GM21786 (cell line): ENCODE measurements at regions not wholly inside any gene's neighbourhood (a gene's known extent, or its start where the extent isn't known, plus 50 kb on each side); places are given as distances from the start of the nearest gene placed in this dataset.

Experiments used
- ATAC-seq: cut with Tn5 transposase; IDR thresholded peaks from one replicate; pipeline ENCODE4 v1.9.1; 2021; ENCODE audit not compliant: unreplicated experiment

GRCh38 chr15:47273864-47274263, 443.4 kb upstream of the SEMA6D start:
- ATAC-seq = no peak

- no peak for ATAC-seq
Measured at GRCh38 chr15:47283246-47283645, 434.1 kb upstream of the SEMA6D start.

GRCh38 chr15:47288794-47289193, 428.5 kb upstream of the SEMA6D start:
- no peak for ATAC-seq

- no peak for ATAC-seq
Measured at GRCh38 chr15:47289656-47290055, 427.6 kb upstream of the SEMA6D start.

- no peak for ATAC-seq
Measured at GRCh38 chr15:47291767-47292166, 425.5 kb upstream of the SEMA6D start.

- no peak for ATAC-seq
Measured at GRCh38 chr15:47292638-47293190, 424.6 kb upstream of the SEMA6D start.

GRCh38 chr15:47293466-47294162, 423.7 kb upstream of the SEMA6D start:
- no peak for ATAC-seq

GRCh38 chr15:47294765-47295259, 422.5 kb upstream of the SEMA6D start:
- ATAC-seq = no peak

- no peak for ATAC-seq
Measured at GRCh38 chr15:47296881-47297280, 420.4 kb upstream of the SEMA6D start.

GRCh38 chr15:47299846-47300434, 417.4 kb upstream of the SEMA6D start:
- ATAC-seq = no peak

GRCh38 chr15:47300596-47300995, 416.7 kb upstream of the SEMA6D start:
- ATAC-seq = no peak

- no peak for ATAC-seq
Measured at GRCh38 chr15:47301481-47301880, 415.8 kb upstream of the SEMA6D start.

- ATAC-seq = no peak
Measured at GRCh38 chr15:47304656-47305055, 412.6 kb upstream of the SEMA6D start.

- ATAC-seq = no peak
Measured at GRCh38 chr15:47312161-47312560, 405.1 kb upstream of the SEMA6D start.

- ATAC-seq = no peak
Measured at GRCh38 chr15:47326410-47327333, 390.6 kb upstream of the SEMA6D start.

- ATAC-seq = no peak
Measured at GRCh38 chr15:47331829-47332393, 385.4 kb upstream of the SEMA6D start.

GRCh38 chr15:47332481-47332880, 384.8 kb upstream of the SEMA6D start:
- no peak for ATAC-seq

GRCh38 chr15:47333734-47334133, 383.6 kb upstream of the SEMA6D start:
- no peak for ATAC-seq

GRCh38 chr15:47334805-47335535, 382.3 kb upstream of the SEMA6D start:
- no peak for ATAC-seq

- ATAC-seq = no peak
Measured at GRCh38 chr15:47337106-47337505, 380.2 kb upstream of the SEMA6D start.
